Left lung (tissue), 4 donors: ENCODE measurements at regions not wholly inside any gene's neighbourhood (a gene's known extent, or its start where the extent isn't known, plus 50 kb on each side); places are given as distances from the start of the nearest gene placed in this dataset.
"Not testable (repeated sequence)": the region's sequence is repeated elsewhere in the genome, so short reads cannot be mapped to it uniquely, and the experiment has no call there.

Experiments
- ATAC-seq: fragments of 200-7000 bp; cut with Tn5 transposase; one replicate; pipeline ENCODE4 v1.9.1; 2020; ENCODE audit warnings: moderate library complexity
- DNase-seq, 4 donors: peaks; one replicate each; pipeline ENCODE4 v3.0.0-alpha.2; 2013 to 2020
- H3K27ac ChIP-seq, 2 donors: fragments of 200-600 bp; sonication (generic) in 1 of 2; one replicate each; pipeline versions ENCODE4 v1.5.0 to v1.8.0; 2020 to 2021
- H3K27me3 ChIP-seq, 2 donors: fragments of 200-600 bp; sonication (generic) in 1 of 2; one replicate each; pipeline versions ENCODE4 v1.5.0 to v1.8.0; 2020 to 2021
- H3K36me3 ChIP-seq, 2 donors: fragments of 200-600 bp; sonication (generic) in 1 of 2; one replicate each; pipeline versions ENCODE4 v1.5.0 to v1.8.0; 2020 to 2021
- H3K4me1 ChIP-seq, 2 donors: fragments of 200-600 bp; one replicate each; pipeline ENCODE4 v1.8.0; 2021
- H3K4me3 ChIP-seq, 2 donors: fragments of 200-600 bp; sonication (generic) in 1 of 2; one replicate each; pipeline versions ENCODE4 v1.5.0 to v1.8.0; 2020 to 2021; ENCODE audit warnings: mild to moderate bottlenecking in 1 of 2
- H3K9me3 ChIP-seq, 2 donors: fragments of 200-600 bp; sonication (generic) in 1 of 2; one replicate each; pipeline versions ENCODE4 v1.5.0 to v1.8.0; 2020 to 2021
- intact Hi-C, 2 donors: fragments of 100-400 bp; cut with DNase I; formaldehyde crosslinking; loops; one replicate each; pipeline versions ENCODE4 v1.11.2 to v1.14.2; 2022
- TF ChIP-seq, protein P1 (sequence below), 2 donors: fragments of 200-600 bp; sonication (generic) in 1 of 2; IDR thresholded peaks; one replicate each; pipeline versions ENCODE4 v1.5.0 to v1.8.0; 2021; ENCODE audit warnings: antibody characterized with exemption in 2 of 2
- donor health status: DM: no; HTN: yes; CAD: no.
- donor health status: DM: no; HTN: no; CAD: no.

- intact Hi-C loops = no loop called here
- Histone ChIP-seq H3K27ac (no peak overlapping the region), H3K4me3 (no peak overlapping the region), H3K9me3 (no peaks in the 10 kb centered on the region), H3K27me3 (no peaks in the 10 kb centered on the region), H3K4me1 (no peaks in the 10 kb centered on the region), H3K36me3 (no peaks in the 10 kb centered on the region)
- TF ChIP-seq, protein P1, sequence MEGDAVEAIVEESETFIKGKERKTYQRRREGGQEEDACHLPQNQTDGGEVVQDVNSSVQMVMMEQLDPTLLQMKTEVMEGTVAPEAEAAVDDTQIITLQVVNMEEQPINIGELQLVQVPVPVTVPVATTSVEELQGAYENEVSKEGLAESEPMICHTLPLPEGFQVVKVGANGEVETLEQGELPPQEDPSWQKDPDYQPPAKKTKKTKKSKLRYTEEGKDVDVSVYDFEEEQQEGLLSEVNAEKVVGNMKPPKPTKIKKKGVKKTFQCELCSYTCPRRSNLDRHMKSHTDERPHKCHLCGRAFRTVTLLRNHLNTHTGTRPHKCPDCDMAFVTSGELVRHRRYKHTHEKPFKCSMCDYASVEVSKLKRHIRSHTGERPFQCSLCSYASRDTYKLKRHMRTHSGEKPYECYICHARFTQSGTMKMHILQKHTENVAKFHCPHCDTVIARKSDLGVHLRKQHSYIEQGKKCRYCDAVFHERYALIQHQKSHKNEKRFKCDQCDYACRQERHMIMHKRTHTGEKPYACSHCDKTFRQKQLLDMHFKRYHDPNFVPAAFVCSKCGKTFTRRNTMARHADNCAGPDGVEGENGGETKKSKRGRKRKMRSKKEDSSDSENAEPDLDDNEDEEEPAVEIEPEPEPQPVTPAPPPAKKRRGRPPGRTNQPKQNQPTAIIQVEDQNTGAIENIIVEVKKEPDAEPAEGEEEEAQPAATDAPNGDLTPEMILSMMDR (IDR thresholded peaks at IDR 0.05) = no peak
- DNase-seq (no peak), ATAC-seq (no peak)
Measured at GRCh38 chr4:42768125-42768748, 111.3 kb upstream of the ATP8A1 start.

GRCh38 chr4:42767669-42768068 is 110.8 kb upstream of the ATP8A1 start:
- TF ChIP-seq, protein P1 (IDR thresholded peaks at IDR 0.05) = no peak
- DNase-seq (no peak), ATAC-seq (no peak)
- Histone ChIP-seq H3K36me3 (no peaks in the 10 kb centered on the region), H3K4me3 (no peak overlapping the region), H3K4me1 (no peaks in the 10 kb centered on the region), H3K27ac (no peak overlapping the region), H3K27me3 (no peaks in the 10 kb centered on the region), H3K9me3 (no peaks in the 10 kb centered on the region)
- intact Hi-C loops = no loop called here

GRCh38 chr4:42761804-42762203 is 104.9 kb upstream of the ATP8A1 start:
- H3K27me3 ChIP-seq = no peaks in the 10 kb centered on the region
- no peaks in the 10 kb centered on the region for H3K4me1 ChIP-seq
- no peak for ATAC-seq
- H3K9me3 ChIP-seq = no peaks in the 10 kb centered on the region
- intact Hi-C loops = no loop called here
- TF ChIP-seq, protein P1 (IDR thresholded peaks at IDR 0.05) = no peak
- no peaks in the 10 kb centered on the region for H3K36me3 ChIP-seq
- no peak overlapping the region for H3K27ac ChIP-seq
- H3K4me3 ChIP-seq = no peak overlapping the region
- DNase-seq = no peak

DNA sequence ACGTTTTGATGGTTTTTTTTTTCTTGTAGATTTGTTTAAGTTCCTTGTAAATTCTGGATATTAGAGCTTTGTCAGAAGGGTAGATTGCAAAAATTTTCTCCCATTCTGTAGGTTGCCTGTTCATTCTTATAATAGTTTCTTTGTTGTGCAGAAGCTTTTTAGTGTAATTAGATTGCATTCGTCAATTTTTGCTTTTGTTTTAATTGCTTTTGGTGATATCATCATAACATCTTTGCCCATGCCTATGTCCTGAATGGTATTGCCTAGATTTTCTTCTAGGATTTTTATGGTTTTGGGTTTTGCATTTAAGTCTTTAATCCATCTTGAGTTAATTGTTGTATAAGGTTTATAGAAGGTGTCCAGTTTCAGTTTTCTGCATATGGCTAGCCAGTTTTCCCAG is 98.1 kb upstream of the ATP8A1 start:
- intact Hi-C loops, ATAC-seq: not testable (repeated sequence)

GRCh38 chr4:42751587-42751986 is 94.7 kb upstream of the ATP8A1 start:
- intact Hi-C loops = no loop called here
- Histone ChIP-seq H3K27me3 (no peaks in the 10 kb centered on the region), H3K36me3 (no peaks in the 10 kb centered on the region), H3K9me3 (no peaks in the 10 kb centered on the region), H3K27ac (no peak overlapping the region), H3K4me1 (no peaks in the 10 kb centered on the region), H3K4me3 (no peak overlapping the region)
- no peak for DNase-seq
- TF ChIP-seq, protein P1 (IDR thresholded peaks at IDR 0.05) = no peak
- ATAC-seq = no peak

More for the DNA sequence above, 98.1 kb upstream of the ATP8A1 start:
- H3K4me3 ChIP-seq, H3K9me3 ChIP-seq, H3K27ac ChIP-seq, DNase-seq, H3K36me3 ChIP-seq, H3K4me1 ChIP-seq, H3K27me3 ChIP-seq: not testable (repeated sequence)

DNA sequence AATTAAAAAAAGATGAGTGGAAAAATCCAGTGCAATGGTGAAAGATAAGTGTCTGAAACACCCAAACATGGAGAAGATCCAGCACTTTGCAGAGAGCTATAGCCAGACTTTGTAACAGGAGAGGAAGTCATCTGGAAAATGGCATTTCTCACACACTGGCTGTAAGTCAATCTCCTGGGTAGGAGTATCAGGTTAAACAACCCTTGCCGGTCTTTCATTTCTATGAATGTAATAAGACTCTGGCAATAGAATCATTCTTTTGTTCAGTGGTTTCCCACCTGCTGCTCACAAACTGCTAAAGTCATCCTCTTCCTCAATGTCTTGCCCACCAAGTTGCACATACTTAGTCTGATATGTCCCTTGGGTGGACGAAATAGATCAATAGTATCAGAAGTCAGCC is 94.0 kb upstream of the ATP8A1 start:
- H3K4me1 ChIP-seq = no peaks in the 10 kb centered on the region
- DNase-seq (no peak), ATAC-seq (no peak)
- H3K36me3 ChIP-seq = no peaks in the 10 kb centered on the region
- no peaks in the 10 kb centered on the region for H3K9me3 ChIP-seq
- intact Hi-C loops = no loop called here
- H3K27me3 ChIP-seq = no peaks in the 10 kb centered on the region
- H3K4me3 ChIP-seq = no peak overlapping the region
- TF ChIP-seq, protein P1 (IDR thresholded peaks at IDR 0.05) = no peak
- H3K27ac ChIP-seq = no peak overlapping the region
